GM21528 (cell line): ENCODE measurements at regions not wholly inside any gene's neighbourhood (a gene's known extent, or its start where the extent isn't known, plus 50 kb on each side); places are given as distances from the start of the nearest gene placed in this dataset.

Experiments used
- ATAC-seq: cut with Tn5 transposase; IDR thresholded peaks from one replicate; pipeline ENCODE4 v1.9.1; 2021; ENCODE audit warnings: mild to moderate bottlenecking, moderate library complexity; ENCODE audit not compliant: unreplicated experiment, low FRiP score

- no peak for ATAC-seq
Measured at GRCh38 chr4:36702245-36702644, 420.8 kb downstream of the DTHD1 start.

GRCh38 chr4:36704289-36704688 lies 422.9 kb downstream of the DTHD1 start:
- no peak for ATAC-seq

GRCh38 chr4:36709991-36710390 lies 428.6 kb downstream of the DTHD1 start:
- no peak for ATAC-seq

GRCh38 chr4:36712013-36712412 lies 430.6 kb downstream of the DTHD1 start:
- no peak for ATAC-seq

GRCh38 chr4:36716874-36717273 lies 435.5 kb downstream of the DTHD1 start:
- no peak for ATAC-seq

GRCh38 chr4:36719425-36719824 lies 438.0 kb downstream of the DTHD1 start:
- ATAC-seq = no peak

GRCh38 chr4:36722986-36723385 lies 441.6 kb downstream of the DTHD1 start:
- no peak for ATAC-seq

- no peak for ATAC-seq
Measured at GRCh38 chr4:36734334-36734733, 452.9 kb downstream of the DTHD1 start.

- no peak for ATAC-seq
Measured at GRCh38 chr4:36737691-36738090, 456.3 kb downstream of the DTHD1 start.

GRCh38 chr4:36740796-36741310 lies 459.4 kb downstream of the DTHD1 start:
- ATAC-seq = no peak

- no peak for ATAC-seq
Measured at GRCh38 chr4:36747277-36748129, 466.1 kb downstream of the DTHD1 start.

GRCh38 chr4:36753048-36753447 lies 471.6 kb downstream of the DTHD1 start:
- ATAC-seq = no peak

GRCh38 chr4:36757580-36758311 lies 476.3 kb downstream of the DTHD1 start:
- no peak for ATAC-seq

GRCh38 chr4:36758312-36759178 lies 477.1 kb downstream of the DTHD1 start:
- no peak for ATAC-seq

GRCh38 chr4:36761607-36762006 lies 480.2 kb downstream of the DTHD1 start:
- no peak for ATAC-seq

- ATAC-seq = no peak
Measured at GRCh38 chr4:36763814-36764213, 480.7 kb upstream of the NWD2 start.

GRCh38 chr4:36767596-36767995 lies 476.9 kb upstream of the NWD2 start:
- no peak for ATAC-seq

- ATAC-seq = no peak
Measured at GRCh38 chr4:36771411-36772153, 473.0 kb upstream of the NWD2 start.

GRCh38 chr4:36772154-36772516 lies 472.4 kb upstream of the NWD2 start:
- no peak for ATAC-seq

- ATAC-seq = no peak
Measured at GRCh38 chr4:36773467-36773866, 471.1 kb upstream of the NWD2 start.
